CMK (cell line): ENCODE measurements at regions not wholly inside any gene's neighbourhood (a gene's known extent, or its start where the extent isn't known, plus 50 kb on each side); places are given as distances from the start of the nearest gene placed in this dataset.

ENCODE experiments used
- DNase-seq: peaks from one replicate; pipeline ENCODE4 v3.0.0-alpha.2; 2010; ENCODE audit warnings: low read depth

GRCh38 chr10:83164156-83164555, 975.2 kb upstream of the GHITM start:
- DNase-seq, result no peak

GRCh38 chr10:83165265-83165664, 974.0 kb upstream of the GHITM start:
- no peak for DNase-seq

GRCh38 chr10:83166344-83166743, 973.0 kb upstream of the GHITM start:
- no peak for DNase-seq

- no peak for DNase-seq
Observed at GRCh38 chr10:83167081-83167480, 972.2 kb upstream of the GHITM start.

- no peak for DNase-seq
Observed at GRCh38 chr10:83176901-83177300, 962.4 kb upstream of the GHITM start.

- no peak for DNase-seq
Observed at GRCh38 chr10:83178526-83178925, 960.8 kb upstream of the GHITM start.

GRCh38 chr10:83179371-83179770, 959.9 kb upstream of the GHITM start:
- no peak for DNase-seq

- no peak for DNase-seq
Observed at GRCh38 chr10:83182076-83182475, 957.2 kb upstream of the GHITM start.

GRCh38 chr10:83184641-83185040, 954.7 kb upstream of the GHITM start:
- no peak for DNase-seq

- no peak for DNase-seq
Observed at GRCh38 chr10:83190614-83191013, 948.7 kb upstream of the GHITM start.

- DNase-seq, result no peak
Observed at GRCh38 chr10:83193026-83193425, 946.3 kb upstream of the GHITM start.

- no peak for DNase-seq
Observed at GRCh38 chr10:83195021-83195420, 944.3 kb upstream of the GHITM start.

- DNase-seq, result no peak
Observed at GRCh38 chr10:83199374-83199773, 939.9 kb upstream of the GHITM start.

- no peak for DNase-seq
Observed at GRCh38 chr10:83205861-83206260, 933.4 kb upstream of the GHITM start.

GRCh38 chr10:83212632-83213334, 926.5 kb upstream of the GHITM start:
- DNase-seq, result no peak

- no peak for DNase-seq
Observed at GRCh38 chr10:83214136-83214535, 925.2 kb upstream of the GHITM start.

GRCh38 chr10:83218205-83218604, 921.1 kb upstream of the GHITM start:
- no peak for DNase-seq

GRCh38 chr10:83222300-83222699, 917.0 kb upstream of the GHITM start:
- DNase-seq, result no peak

- DNase-seq, result no peak
Observed at GRCh38 chr10:83222832-83223742, 916.2 kb upstream of the GHITM start.

GRCh38 chr10:83225781-83226180, 913.5 kb upstream of the GHITM start:
- no peak for DNase-seq

GRCh38 chr10:83229991-83230390, 909.3 kb upstream of the GHITM start:
- DNase-seq, result no peak

GRCh38 chr10:83233691-83234090, 905.6 kb upstream of the GHITM start:
- DNase-seq, result no peak

GRCh38 chr10:83248106-83248631, 891.1 kb upstream of the GHITM start:
- DNase-seq, result no peak
